Heart left ventricle (tissue), 13 donors: ENCODE measurements at regions not wholly inside any gene's neighbourhood (a gene's known extent, or its start where the extent isn't known, plus 50 kb on each side); places are given as distances from the start of the nearest gene placed in this dataset.

ENCODE experiments used
- CTCF ChIP-seq, 12 donors: fragments of 200-600 bp; sonication (generic) in 4 of 12; IDR thresholded peaks; one replicate each; pipeline versions ENCODE4 v1.5.0 to v1.8.0; 2018 to 2022; ENCODE audit warnings: antibody characterized with exemption in 12 of 12, mild to moderate bottlenecking in 5 of 12
- POLR2A ChIP-seq, 2 donors: fragments of 450-650 bp; IDR thresholded peaks; one replicate each; pipeline ENCODE4 v1.6.1; 2017; ENCODE audit warnings: antibody characterized with exemption in 2 of 2, mild to moderate bottlenecking in 2 of 2, moderate library complexity in 2 of 2
- donor health status: ischemic (EF 13 %, LVEDD 7.1; RV severe dilation, severe dysfunction).
- donor health status: DM: no; HTN: yes; CAD: no.
- donor health status: DM: no; HTN: no; CAD: no.
- donor health status: ischemic (EF 25% LVEDD 6.9; RV normal size, moderate dysfunction).
- donor health status: ischemic (EF 25% LVEDD 5.7; RV mildly dilated, moderate dysfunction).
- donor health status: ischemic (EF 35%, LVEDD 5.7; RV mildly dilated, moderate dysfunction).
- donor health status: nonischemic (EF 11% LVEDD 7.7; RV severe dilation, severe dysfunction).
- donor health status: DM: yes; HTN: yes; CAD: no.
- donor health status: PGD.
- donor health status: ischemic (EF 29% LVEDD 5.4; RV normal size, mild dysfunction).
- donor health status: nonischemic (EF 23%, LVEDD 6.1; RV moderate dilation, normal function).

- TF ChIP-seq CTCF (IDR thresholded peaks at IDR 0.05), result no peak
- no peak for TF ChIP-seq POLR2A (IDR thresholded peaks at IDR 0.05)
These were observed 504.4 kb downstream of the SATB2 start for GRCh38 chr2:198953328-198953727.
